ENCODE measurements at regions not wholly inside any gene's neighbourhood (a gene's known extent, or its start where the extent isn't known, plus 50 kb on each side); places are given as distances from the start of the nearest gene placed in this dataset.

DNA sequence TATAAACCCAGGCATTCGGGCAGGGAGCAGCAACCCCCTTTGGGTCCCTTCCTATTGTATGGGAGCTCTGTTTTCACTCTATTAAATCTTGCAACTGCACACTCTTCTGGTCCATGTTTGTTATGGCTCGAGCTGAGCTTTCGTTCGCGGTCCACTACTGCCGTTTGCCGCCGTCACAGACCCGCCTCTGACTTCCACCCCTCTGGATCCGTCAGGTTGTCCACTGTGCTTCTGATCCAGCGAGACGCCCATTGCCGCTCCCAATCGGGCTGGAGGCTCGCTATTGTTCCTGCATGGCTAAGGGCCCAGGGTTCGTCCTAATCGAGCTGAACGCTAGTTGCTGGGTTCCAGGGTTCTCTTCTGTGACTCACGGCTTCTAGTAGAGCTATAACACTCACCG lies 111.3 kb downstream of the TMEM170B start:
- TF ChIP-seq CTCF (IDR thresholded peaks at IDR 0.05) (no peak), POLR2AphosphoS5 (IDR thresholded peaks at IDR 0.05) (no peak)

All from breast epithelium (tissue), 3 donors.